ENCODE measurements at regions not wholly inside any gene's neighbourhood (a gene's known extent, or its start where the extent isn't known, plus 50 kb on each side); places are given as distances from the start of the nearest gene placed in this dataset.
"Not testable (repeated sequence)": the region's sequence is repeated elsewhere in the genome, so short reads cannot be mapped to it uniquely, and the experiment has no call there.

GRCh38 chr2:117335967-117336366 lies 478.5 kb upstream of the DDX18 start:
- TF ChIP-seq CTCF (IDR thresholded peaks at IDR 0.05; ENCODE audit: borderline replicate concordance, control extremely low read depth, extremely low read depth, insufficient read depth, missing control alignments) = no peak
- in situ Hi-C loops (cut with MboI; ENCODE audit: low sequenced_read_pairs, unreplicated experiment) = no loop called here
- no peak for DNase-seq (ENCODE audit: low spot score)

GRCh38 chr2:117336496-117336895 lies 478.0 kb upstream of the DDX18 start:
- no peak for DNase-seq (ENCODE audit: low spot score)
- in situ Hi-C loops (cut with MboI; ENCODE audit: low sequenced_read_pairs, unreplicated experiment) = no loop called here
- TF ChIP-seq CTCF (IDR thresholded peaks at IDR 0.05; ENCODE audit: borderline replicate concordance, control extremely low read depth, extremely low read depth, insufficient read depth, missing control alignments) = no peak

- in situ Hi-C loops (cut with MboI; ENCODE audit: low sequenced_read_pairs, unreplicated experiment); DNase-seq (ENCODE audit: low spot score): not testable (repeated sequence)
Observed at GRCh38 chr2:117337981-117338380, 476.5 kb upstream of the DDX18 start.

- no peak for TF ChIP-seq CTCF (IDR thresholded peaks at IDR 0.05; ENCODE audit: borderline replicate concordance, control extremely low read depth, extremely low read depth, insufficient read depth, missing control alignments)
- in situ Hi-C loops (cut with MboI; ENCODE audit: low sequenced_read_pairs, unreplicated experiment) = no loop called here
- DNase-seq (ENCODE audit: low spot score) = no peak
Observed at GRCh38 chr2:117339980-117340379, 474.5 kb upstream of the DDX18 start.

- no peak for TF ChIP-seq CTCF (IDR thresholded peaks at IDR 0.05; ENCODE audit: borderline replicate concordance, control extremely low read depth, extremely low read depth, insufficient read depth, missing control alignments)
- in situ Hi-C loops (cut with MboI; ENCODE audit: low sequenced_read_pairs, unreplicated experiment) = no loop called here
- no peak for DNase-seq (ENCODE audit: low spot score)
Observed at GRCh38 chr2:117341690-117342089, 472.8 kb upstream of the DDX18 start.

- in situ Hi-C loops (cut with MboI; ENCODE audit: low sequenced_read_pairs, unreplicated experiment) = no loop called here
- TF ChIP-seq CTCF (IDR thresholded peaks at IDR 0.05; ENCODE audit: borderline replicate concordance, control extremely low read depth, extremely low read depth, insufficient read depth, missing control alignments) = no peak
- DNase-seq (ENCODE audit: low spot score) = no peak
Observed at GRCh38 chr2:117342415-117342814, 472.1 kb upstream of the DDX18 start.

- TF ChIP-seq CTCF (IDR thresholded peaks at IDR 0.05; ENCODE audit: borderline replicate concordance, control extremely low read depth, extremely low read depth, insufficient read depth, missing control alignments) = no peak
- in situ Hi-C loops (cut with MboI; ENCODE audit: low sequenced_read_pairs, unreplicated experiment) = no loop called here
- no peak for DNase-seq (ENCODE audit: low spot score)
Observed at GRCh38 chr2:117349687-117350086, 464.8 kb upstream of the DDX18 start.

All from GM13976 (cell line).